Neuronal stem cell (in vitro differentiated cells): ENCODE measurements at regions not wholly inside any gene's neighbourhood (a gene's known extent, or its start where the extent isn't known, plus 50 kb on each side); places are given as distances from the start of the nearest gene placed in this dataset.

Experiments
- DNase-seq: peaks from one replicate; pipeline ENCODE4 v3.0.0-alpha.2; 2013; ENCODE audit warnings: low spot score
- H2AFZ ChIP-seq: one replicate; pipeline ENCODE4 v1.6.1; 2013; ENCODE audit warnings: mild to moderate bottlenecking, low read length, inconsistent platforms
- H2AK5ac ChIP-seq: 2 replicates; pipeline ENCODE4 v1.6.1; 2013; ENCODE audit warnings: low read depth, mild to moderate bottlenecking, inconsistent platforms, low read length, moderate library complexity, mixed read lengths
- H2BK120ac ChIP-seq: 2 replicates; pipeline ENCODE4 v1.6.1; 2013; ENCODE audit warnings: low read depth, mild to moderate bottlenecking, inconsistent platforms, low read length, moderate library complexity, mixed read lengths
- H2BK12ac ChIP-seq: one replicate; pipeline ENCODE4 v1.6.1; 2013; ENCODE audit warnings: low read length, inconsistent platforms
- H2BK15ac ChIP-seq: 2 replicates; pipeline ENCODE4 v1.6.1; 2013; ENCODE audit warnings: mild to moderate bottlenecking, low read length, inconsistent platforms, mixed read lengths
- H2BK5ac ChIP-seq: one replicate; pipeline ENCODE4 v1.6.1; 2013; ENCODE audit warnings: inconsistent platforms, mild to moderate bottlenecking, low read length, moderate library complexity
- H3K14ac ChIP-seq: one replicate; pipeline ENCODE4 v1.6.1; 2013; ENCODE audit warnings: low read length, inconsistent platforms
- H3K18ac ChIP-seq: 2 replicates; pipeline ENCODE4 v1.6.1; 2013; ENCODE audit warnings: low read length, inconsistent platforms
- H3K23ac ChIP-seq: 2 replicates; pipeline ENCODE4 v1.6.1; 2013; ENCODE audit warnings: low read depth, mild to moderate bottlenecking, mixed read lengths, low read length, inconsistent platforms; ENCODE audit not compliant: poor library complexity
- H3K27ac ChIP-seq: replicated peaks from 3 replicates; pipeline ENCODE4 v1.5.1; 2013; ENCODE audit warnings: low read length, inconsistent platforms
- H3K27me3 ChIP-seq, 3 experiments: 2 replicates each; pipeline ENCODE4 v1.6.1; 2013; ENCODE audit warnings: low read length in 3 of 3, mild to moderate bottlenecking in 2 of 3, inconsistent platforms in 1 of 3, low read depth in 1 of 3, mixed read lengths in 1 of 3, moderate library complexity in 1 of 3; ENCODE audit not compliant: control insufficient read depth in 3 of 3, insufficient read depth in 3 of 3
- H3K36me3 ChIP-seq, 2 donors: replicated peaks in 1 of 2; 2 replicates each; pipeline ENCODE4 v1.6.1; 2013; ENCODE audit warnings: low read length in 2 of 2; ENCODE audit not compliant: control insufficient read depth in 2 of 2, insufficient read depth in 2 of 2
- H3K4ac ChIP-seq: 2 replicates; pipeline ENCODE4 v1.6.1; 2013; ENCODE audit warnings: inconsistent platforms, mild to moderate bottlenecking, low read length, moderate library complexity
- H3K4me1 ChIP-seq, 2 donors: 1 replicate in 1 of 2; 2 replicates in 1 of 2; pipeline ENCODE4 v1.6.1; 2013; ENCODE audit warnings: low read length in 2 of 2, low read depth in 1 of 2; ENCODE audit not compliant: control insufficient read depth in 2 of 2, insufficient read depth in 1 of 2
- H3K4me2 ChIP-seq: one replicate; pipeline ENCODE4 v1.6.1; 2013; ENCODE audit warnings: mild to moderate bottlenecking, low read length, inconsistent platforms; ENCODE audit not compliant: insufficient read depth, poor library complexity, severe bottlenecking
- H3K4me3 ChIP-seq, 2 donors: 2 replicates each; pipeline ENCODE4 v1.5.1; 2013; ENCODE audit warnings: low read length in 2 of 2, mild to moderate bottlenecking in 2 of 2, inconsistent platforms in 1 of 2, moderate library complexity in 1 of 2
- H3K79me1 ChIP-seq: one replicate; pipeline ENCODE4 v1.6.1; 2013; ENCODE audit warnings: low read depth, mild to moderate bottlenecking, inconsistent platforms, low read length, moderate library complexity
- H3K9ac ChIP-seq: one replicate; pipeline ENCODE4 v1.6.1; 2013; ENCODE audit warnings: mild to moderate bottlenecking, low read depth, low read length, inconsistent platforms; ENCODE audit not compliant: poor library complexity
- H3K9me3 ChIP-seq, 2 donors: replicated peaks in 1 of 2; 2 replicates each; pipeline versions ENCODE3 to v1.6.1; 2013; ENCODE audit warnings: low read length in 2 of 2, mild to moderate bottlenecking in 2 of 2, inconsistent platforms in 1 of 2, low read depth in 1 of 2, mixed read lengths in 1 of 2, moderate library complexity in 1 of 2; ENCODE audit not compliant: control insufficient read depth in 2 of 2, insufficient read depth in 1 of 2
- H4K8ac ChIP-seq: one replicate; pipeline ENCODE4 v1.6.1; 2013; ENCODE audit warnings: low read depth, mild to moderate bottlenecking, inconsistent platforms, low read length, moderate library complexity
- H4K91ac ChIP-seq: one replicate; pipeline ENCODE4 v1.6.1; 2013; ENCODE audit warnings: low read length, low read depth, mild to moderate bottlenecking, inconsistent platforms; ENCODE audit not compliant: poor library complexity
- WGBS, 2 donors: extraction: QIAGEN DNeasy Blood & Tissue Kit; methylation state at CpG; one replicate each; pipeline ENCODE4 v1.1.7; 2013; ENCODE audit warnings: missing lambda C conversion rate in 2 of 2, mixed read lengths in 1 of 2; ENCODE audit not compliant: insufficient read length in 2 of 2, insufficient replicate concordance in 1 of 2; ENCODE audit errors: extremely low coverage in 2 of 2; 5-methylcytosine and 5-hydroxymethylcytosine counted together

GRCh38 chr1:58256041-58256440 is 290.5 kb downstream of the OMA1 start:
- H2BK5ac ChIP-seq: no peak overlapping the region
- no peak overlapping the region for H3K18ac ChIP-seq
- no peak overlapping the region for H2BK15ac ChIP-seq
- H4K91ac ChIP-seq: no peak overlapping the region
- no peaks in the 10 kb centered on the region for H3K27me3 ChIP-seq
- no peak overlapping the region for H3K9ac ChIP-seq
- no peak overlapping the region for H2AFZ ChIP-seq
- no peak overlapping the region for H2AK5ac ChIP-seq
- no peak overlapping the region for H3K27ac ChIP-seq
- DNase-seq: no peak
- H2BK12ac ChIP-seq: no peak overlapping the region
- peak overlapping the region; percentile 74 for H3K14ac ChIP-seq
- H3K4ac ChIP-seq: no peak overlapping the region
- H2BK120ac ChIP-seq: no peak overlapping the region
- no peak overlapping the region for H4K8ac ChIP-seq
- no peak overlapping the region for H3K23ac ChIP-seq
- H3K9me3 ChIP-seq: peaks cover 0 to 3% of the 10 kb centered on the region in 2 donors
- peaks cover 4 to 9% of the 10 kb centered on the region in 2 donors for H3K4me1 ChIP-seq
- H3K4me2 ChIP-seq: no peak overlapping the region
- no peak overlapping the region for H3K4me3 ChIP-seq
- H3K36me3 ChIP-seq: no peaks in the 10 kb centered on the region
- no CpG with 5 or more reads among the region's 10 CpGs for WGBS, 2 donors
- H3K79me1 ChIP-seq: no peaks in the 10 kb centered on the region

DNA sequence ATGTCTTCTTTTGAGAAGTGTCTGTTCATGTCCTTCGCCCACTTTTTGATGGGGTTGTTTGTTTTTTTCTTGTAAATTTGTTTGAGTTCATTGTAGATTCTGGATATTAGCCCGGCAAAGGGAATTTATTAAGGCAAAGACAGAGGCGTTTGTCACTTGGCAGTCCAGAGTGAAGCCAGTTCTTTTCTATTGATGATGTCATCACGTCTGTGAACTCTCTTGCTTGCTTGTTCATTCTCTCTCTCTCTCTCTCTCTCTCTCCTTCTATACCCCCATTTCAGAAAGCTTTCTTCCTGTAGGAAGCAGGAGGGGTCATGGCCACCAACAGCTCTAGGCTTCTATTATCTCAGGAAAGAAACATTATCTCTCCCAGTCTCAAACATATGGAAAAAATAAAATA is 291.3 kb downstream of the OMA1 start:
- no peak overlapping the region for H4K8ac ChIP-seq
- no peaks in the 10 kb centered on the region for H3K36me3 ChIP-seq
- no peak overlapping the region for H3K27ac ChIP-seq
- H3K27me3 ChIP-seq: no peaks in the 10 kb centered on the region
- no peak for DNase-seq
- no peak overlapping the region for H2BK5ac ChIP-seq
- H2AFZ ChIP-seq: no peak overlapping the region
- H3K79me1 ChIP-seq: no peaks in the 10 kb centered on the region
- no peak overlapping the region for H2BK12ac ChIP-seq
- no peak overlapping the region for H3K4me3 ChIP-seq
- H3K18ac ChIP-seq: no peak overlapping the region
- H3K23ac ChIP-seq: no peak overlapping the region
- no peak overlapping the region for H3K4me2 ChIP-seq
- H3K4ac ChIP-seq: no peak overlapping the region
- no CpG with 5 or more reads among the region's 4 CpGs for WGBS, 2 donors
- H3K4me1 ChIP-seq: peaks cover 7 to 12% of the 10 kb centered on the region in 2 donors
- H2BK120ac ChIP-seq: no peak overlapping the region
- H4K91ac ChIP-seq: no peak overlapping the region
- no peak overlapping the region for H2AK5ac ChIP-seq
- H3K9ac ChIP-seq: no peak overlapping the region
- H3K14ac ChIP-seq: no peak overlapping the region
- H2BK15ac ChIP-seq: no peak overlapping the region
- H3K9me3 ChIP-seq: peaks cover 0 to 3% of the 10 kb centered on the region in 2 donors

DNA sequence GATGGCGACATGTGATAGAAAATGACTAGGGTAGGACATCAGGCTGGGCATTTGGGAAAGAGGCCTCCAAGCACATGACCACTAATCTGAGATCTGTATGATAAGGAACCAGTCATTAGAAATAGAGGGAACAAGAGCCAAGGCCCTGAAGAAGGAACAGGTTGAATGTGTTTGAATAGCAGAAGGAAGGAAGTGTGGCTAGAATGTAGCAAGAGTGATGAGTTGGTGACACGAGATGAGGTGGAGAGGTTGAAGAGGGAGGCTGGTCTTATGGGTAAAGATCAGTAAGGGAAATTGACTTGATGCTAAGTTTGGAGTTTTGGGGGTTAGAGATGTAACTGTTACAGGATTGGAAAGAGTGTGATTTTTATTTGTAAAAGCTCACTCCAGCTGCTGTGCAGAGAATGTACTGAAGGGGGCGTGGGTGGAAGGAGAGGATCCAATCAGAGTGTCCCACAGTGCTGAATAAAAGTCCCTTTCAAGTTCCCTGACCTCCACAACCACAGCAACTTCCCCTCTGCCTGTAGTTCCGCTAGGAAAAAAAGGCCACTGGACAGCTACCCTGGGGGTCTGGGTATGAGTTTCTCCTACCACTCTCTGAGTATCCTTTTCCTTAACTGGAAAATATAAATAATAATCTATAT is 295.0 kb downstream of the OMA1 start:
- no peak overlapping the region for H2AFZ ChIP-seq
- no peak overlapping the region for H3K4ac ChIP-seq
- no peak overlapping the region for H2BK12ac ChIP-seq
- no peak overlapping the region for H4K91ac ChIP-seq
- no CpG with 5 or more reads among the region's 4 CpGs for WGBS, 2 donors
- H3K4me2 ChIP-seq: no peak overlapping the region
- H3K4me1 ChIP-seq: peaks cover 12 to 14% of the 10 kb centered on the region in 2 donors
- H3K79me1 ChIP-seq: no peaks in the 10 kb centered on the region
- H2BK120ac ChIP-seq: no peak overlapping the region
- no peak overlapping the region for H2BK5ac ChIP-seq
- H3K27ac ChIP-seq: no peak overlapping the region
- H3K27me3 ChIP-seq: peaks cover 0 to 10% (median 0%) of the 10 kb centered on the region in 3 experiments
- H3K36me3 ChIP-seq: no peaks in the 10 kb centered on the region
- H3K9ac ChIP-seq: no peak overlapping the region
- H3K14ac ChIP-seq: no peak overlapping the region
- H3K23ac ChIP-seq: no peak overlapping the region
- peaks cover 0 to 3% of the 10 kb centered on the region in 2 donors for H3K9me3 ChIP-seq
- no peak overlapping the region for H2AK5ac ChIP-seq
- H3K4me3 ChIP-seq: no peak overlapping the region
- no peak overlapping the region for H4K8ac ChIP-seq
- DNase-seq: peak; percentile 21
- H3K18ac ChIP-seq: no peak overlapping the region
- no peak overlapping the region for H2BK15ac ChIP-seq

GRCh38 chr1:58250587-58250948 is 296.0 kb downstream of the OMA1 start:
- WGBS, 2 donors: no CpG with 5 or more reads among the region's 9 CpGs
- no peak overlapping the region for H3K23ac ChIP-seq
- H3K9ac ChIP-seq: no peak overlapping the region
- no peaks in the 10 kb centered on the region for H3K79me1 ChIP-seq
- H3K18ac ChIP-seq: no peak overlapping the region
- H4K8ac ChIP-seq: no peak overlapping the region
- H3K4me3 ChIP-seq: peak overlapping the region; percentile 60 to 94
- no peak for DNase-seq
- H4K91ac ChIP-seq: no peak overlapping the region
- no peak overlapping the region for H3K14ac ChIP-seq
- H2BK5ac ChIP-seq: peak overlapping the region; percentile 62
- peak overlapping the region; percentile 99 for H2AFZ ChIP-seq
- no peak overlapping the region for H3K27ac ChIP-seq
- no peaks in the 10 kb centered on the region for H3K36me3 ChIP-seq
- H3K4ac ChIP-seq: no peak overlapping the region
- peaks cover 12 to 14% of the 10 kb centered on the region in 2 donors for H3K4me1 ChIP-seq
- peaks cover 0 to 3% of the 10 kb centered on the region in 2 donors for H3K9me3 ChIP-seq
- no peak overlapping the region for H2BK120ac ChIP-seq
- peaks cover 0 to 10% (median 0%) of the 10 kb centered on the region in 3 experiments for H3K27me3 ChIP-seq
- H2AK5ac ChIP-seq: no peak overlapping the region
- H3K4me2 ChIP-seq: peak overlapping the region; percentile 92
- peak overlapping the region; percentile 20 for H2BK15ac ChIP-seq
- H2BK12ac ChIP-seq: no peak overlapping the region
